Heart left ventricle (tissue), 13 donors: ENCODE measurements at regions not wholly inside any gene's neighbourhood (a gene's known extent, or its start where the extent isn't known, plus 50 kb on each side); places are given as distances from the start of the nearest gene placed in this dataset.

Experiments
- CTCF ChIP-seq, 12 donors: fragments of 200-600 bp; sonication (generic) in 4 of 12; IDR thresholded peaks; one replicate each; pipeline versions ENCODE4 v1.5.0 to v1.8.0; 2018 to 2022; ENCODE audit warnings: antibody characterized with exemption in 12 of 12, mild to moderate bottlenecking in 5 of 12
- POLR2A ChIP-seq, 2 donors: fragments of 450-650 bp; IDR thresholded peaks; one replicate each; pipeline ENCODE4 v1.6.1; 2017; ENCODE audit warnings: antibody characterized with exemption in 2 of 2, mild to moderate bottlenecking in 2 of 2, moderate library complexity in 2 of 2
- donor health status: ischemic (EF 13 %, LVEDD 7.1; RV severe dilation, severe dysfunction).
- donor health status: DM: no; HTN: yes; CAD: no.
- donor health status: DM: no; HTN: no; CAD: no.
- donor health status: ischemic (EF 25% LVEDD 6.9; RV normal size, moderate dysfunction).
- donor health status: ischemic (EF 25% LVEDD 5.7; RV mildly dilated, moderate dysfunction).
- donor health status: ischemic (EF 35%, LVEDD 5.7; RV mildly dilated, moderate dysfunction).
- donor health status: nonischemic (EF 11% LVEDD 7.7; RV severe dilation, severe dysfunction).
- donor health status: DM: yes; HTN: yes; CAD: no.
- donor health status: PGD.
- donor health status: ischemic (EF 29% LVEDD 5.4; RV normal size, mild dysfunction).
- donor health status: nonischemic (EF 23%, LVEDD 6.1; RV moderate dilation, normal function).

- TF ChIP-seq POLR2A (IDR thresholded peaks at IDR 0.05): no peak
- TF ChIP-seq CTCF (IDR thresholded peaks at IDR 0.05): no peak
Measured at GRCh38 chr21:28144089-28144488, 848.6 kb downstream of the LTN1 start.
